ENCODE measurements at regions not wholly inside any gene's neighbourhood (a gene's known extent, or its start where the extent isn't known, plus 50 kb on each side); places are given as distances from the start of the nearest gene placed in this dataset.

DNA sequence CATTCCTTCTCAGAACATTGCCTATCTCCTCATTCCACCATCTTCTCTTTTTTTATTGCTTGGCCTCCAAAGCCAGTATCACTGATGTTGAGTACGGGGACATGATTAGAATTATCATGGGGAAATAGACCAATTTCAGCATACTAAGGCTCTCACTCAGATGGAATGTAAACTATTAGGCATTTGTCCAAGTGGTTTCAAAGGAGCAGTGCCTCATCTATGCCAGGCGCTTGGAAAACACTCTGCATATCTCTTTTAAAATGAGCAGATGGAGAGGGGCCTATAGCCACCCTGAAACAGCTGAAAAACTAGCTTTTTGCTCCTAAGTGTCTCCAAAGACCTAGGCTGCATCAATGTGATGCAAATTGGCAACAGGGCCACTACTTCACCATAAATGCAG, 150.8 kb upstream of the DIPK2B start:
- DNase-seq: no peak

DNA sequence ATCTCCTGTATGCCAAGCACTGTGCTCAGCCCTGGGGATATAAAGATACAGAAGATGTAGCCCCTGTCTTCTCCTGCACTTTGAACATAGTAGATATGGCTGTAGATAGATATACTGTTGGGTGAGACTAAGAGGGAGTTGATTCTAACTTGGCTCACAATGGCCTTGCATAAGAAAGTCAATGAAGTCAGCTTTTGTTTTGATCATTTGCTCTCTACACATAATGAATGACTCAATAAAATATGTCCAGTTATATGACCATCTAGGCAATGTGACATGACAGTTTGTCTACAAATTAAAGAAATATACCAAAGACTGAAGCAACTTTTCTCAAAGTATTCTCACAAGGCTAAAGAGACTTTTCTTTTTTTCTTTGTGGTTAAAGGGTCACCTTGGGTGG, 147.6 kb upstream of the DIPK2B start:
- DNase-seq: no peak

DNA sequence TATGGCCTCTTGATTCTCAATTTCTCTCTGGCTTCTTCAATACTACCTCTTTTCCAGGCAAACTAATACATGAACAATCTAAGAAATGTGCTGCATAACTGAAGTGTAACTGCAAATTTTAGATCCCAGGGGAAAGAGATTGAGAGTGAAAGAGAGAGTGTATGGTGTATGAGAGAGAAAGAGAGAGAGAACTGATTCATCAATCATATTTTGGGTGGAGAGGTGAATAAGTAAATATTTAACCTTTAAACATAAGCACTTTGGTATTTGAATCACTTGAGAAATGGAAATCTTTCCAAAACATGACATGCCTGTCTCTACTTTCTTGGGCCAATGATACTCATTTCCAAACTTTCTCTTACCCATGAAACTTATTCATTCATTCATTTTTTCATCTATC, 147.2 kb upstream of the DIPK2B start:
- no peak for DNase-seq

- no peak for DNase-seq
Observed at GRCh38 chrX:45344594-45344993, 143.9 kb upstream of the DIPK2B start.

DNA sequence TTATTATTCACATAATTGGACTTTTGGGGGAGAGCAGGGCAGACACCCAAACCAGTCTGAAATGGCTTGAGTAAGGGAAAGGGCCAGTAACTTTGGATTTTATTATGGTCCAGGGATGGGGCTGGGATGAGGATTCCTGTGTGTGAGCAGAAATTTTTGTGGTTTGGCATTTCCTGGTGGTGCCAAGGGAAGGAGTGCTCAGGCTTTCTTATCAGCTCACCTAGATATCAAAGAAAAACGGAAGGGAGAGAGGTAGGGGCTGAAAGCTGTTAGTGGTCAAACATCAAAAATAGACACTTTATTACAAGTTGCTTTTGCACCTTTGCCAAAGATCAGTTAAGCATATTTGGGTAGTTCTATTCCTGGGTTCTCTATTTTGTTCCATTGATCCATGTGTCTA, 128.5 kb upstream of the DIPK2B start:
- no peak for DNase-seq

- no peak for DNase-seq
Observed at GRCh38 chrX:45324941-45325340, 124.3 kb upstream of the DIPK2B start.

DNA sequence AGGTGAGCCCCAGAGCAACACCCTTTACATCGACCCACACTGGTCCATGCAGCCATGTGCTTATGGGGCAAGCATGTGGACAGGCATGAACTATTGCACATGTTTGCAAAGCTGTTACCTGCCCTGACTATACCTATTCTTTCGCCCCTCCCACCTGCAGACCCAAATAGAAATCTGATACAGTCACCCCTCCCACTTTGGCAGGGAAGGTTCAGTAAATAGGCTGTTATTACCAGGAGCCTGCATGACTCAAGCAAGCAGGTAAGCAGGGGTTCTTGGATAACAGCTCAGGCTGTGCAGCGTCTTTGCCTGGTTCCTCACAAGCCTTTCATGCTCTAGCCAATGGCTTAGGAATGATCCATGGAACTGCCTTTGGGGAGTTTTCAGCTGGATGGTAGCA, 122.7 kb upstream of the DIPK2B start:
- no peak for DNase-seq

GRCh38 chrX:45322820-45323219, 122.1 kb upstream of the DIPK2B start:
- no peak for DNase-seq

DNA sequence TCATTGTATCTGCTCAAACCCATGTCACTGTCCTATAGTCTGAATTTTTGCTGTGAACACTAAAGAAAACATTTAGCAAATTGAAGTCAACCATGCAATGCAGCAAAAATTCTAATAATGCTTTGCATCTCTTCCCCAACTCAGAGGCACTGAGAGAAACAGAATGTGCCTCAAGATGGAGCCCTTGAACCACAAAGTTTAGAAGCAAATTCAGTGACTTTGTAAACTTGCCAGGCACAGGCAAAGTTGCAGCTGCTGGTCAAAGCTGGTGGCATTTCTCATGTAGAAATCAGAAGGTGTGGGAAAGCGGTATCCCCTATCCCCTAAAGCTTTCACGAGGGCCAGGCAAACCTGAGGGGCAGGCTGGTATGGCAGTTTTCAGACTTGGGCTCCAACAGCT, 121.7 kb upstream of the DIPK2B start:
- DNase-seq: peak; percentile 54

DNA sequence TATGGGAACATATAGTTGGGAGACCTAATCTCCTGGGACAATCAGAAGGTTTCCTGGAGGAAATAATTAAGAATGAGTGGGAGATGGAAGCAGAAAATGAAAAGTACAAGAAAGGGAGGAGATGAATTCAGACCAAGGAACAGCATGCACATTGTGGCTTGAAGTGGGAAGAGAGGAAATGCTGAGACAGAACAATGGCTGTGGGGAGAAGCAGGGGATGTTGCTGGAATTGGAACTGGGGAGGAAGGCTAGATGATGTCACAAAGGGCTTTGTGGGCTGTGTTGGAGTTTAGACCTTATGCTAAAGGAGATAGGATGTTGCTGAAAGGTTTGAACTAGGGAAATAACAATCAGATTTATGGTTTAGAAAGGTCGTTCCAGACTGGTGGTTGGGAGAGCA, 119.5 kb upstream of the DIPK2B start:
- DNase-seq: no peak

GRCh38 chrX:45309801-45310200, 109.1 kb upstream of the DIPK2B start:
- no peak for DNase-seq

DNA sequence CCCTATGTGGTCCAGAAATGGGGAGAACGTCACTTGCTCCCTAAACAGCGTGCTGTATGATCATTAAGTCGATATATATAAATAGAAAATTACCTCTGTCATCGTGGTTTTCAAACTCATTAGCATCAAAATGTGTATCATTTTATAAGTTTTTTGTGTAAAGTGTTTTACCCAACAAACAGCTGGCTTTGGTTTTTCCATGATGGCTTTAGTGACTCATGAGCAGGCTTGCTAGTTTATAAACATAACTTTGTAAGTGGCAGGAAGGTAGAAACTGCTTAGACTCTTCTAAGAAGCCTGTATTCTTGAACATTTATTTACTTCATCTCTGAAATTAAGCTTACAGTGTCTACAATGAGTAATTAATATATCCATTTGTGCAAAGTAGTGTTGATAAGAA, 108.4 kb upstream of the DIPK2B start:
- no peak for DNase-seq

GRCh38 chrX:45306794-45307193, 106.1 kb upstream of the DIPK2B start:
- no peak for DNase-seq

DNA sequence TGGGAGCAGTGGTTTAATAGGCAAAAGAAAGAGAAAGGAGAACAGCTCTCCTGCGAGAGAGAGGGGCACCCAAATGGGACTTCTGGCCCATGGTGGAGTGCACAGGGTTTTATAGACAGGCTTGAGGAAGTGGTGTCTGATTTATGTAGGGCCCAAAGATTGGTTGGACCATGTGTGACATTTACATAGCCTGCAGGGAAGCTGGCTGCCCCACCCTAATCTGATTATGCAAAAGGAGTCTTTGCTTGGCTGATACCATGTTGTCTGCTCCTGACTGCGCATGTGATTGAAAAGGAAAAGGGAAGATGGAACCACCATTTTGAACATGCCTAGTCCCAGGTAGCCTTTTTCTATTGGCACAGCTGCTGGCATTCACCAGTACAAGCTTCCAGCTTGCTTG, 100.0 kb upstream of the DIPK2B start:
- peak; percentile 14 for DNase-seq

GRCh38 chrX:45295259-45295986, 94.7 kb upstream of the DIPK2B start:
- DNase-seq: peak; percentile 1

DNA sequence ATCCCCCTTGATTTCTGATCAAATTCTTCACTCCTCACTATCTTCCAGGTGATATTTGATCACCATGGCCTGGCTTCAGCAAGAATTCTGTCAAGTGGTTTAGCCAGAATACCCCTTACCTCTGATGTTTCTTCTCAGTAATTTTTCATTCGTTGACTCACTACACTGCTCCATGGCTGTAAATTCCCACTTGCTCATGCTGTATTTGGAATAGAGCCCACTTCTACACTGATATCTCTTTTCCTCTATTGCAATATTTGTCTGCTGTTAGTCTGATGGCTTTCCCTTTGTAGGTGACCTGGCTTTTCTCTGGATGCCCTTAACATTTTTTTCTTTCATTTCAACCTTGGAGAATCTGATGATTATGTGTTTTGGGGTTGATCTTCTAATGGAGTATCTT, 73.9 kb upstream of the DIPK2B start:
- no peak for DNase-seq

DNA sequence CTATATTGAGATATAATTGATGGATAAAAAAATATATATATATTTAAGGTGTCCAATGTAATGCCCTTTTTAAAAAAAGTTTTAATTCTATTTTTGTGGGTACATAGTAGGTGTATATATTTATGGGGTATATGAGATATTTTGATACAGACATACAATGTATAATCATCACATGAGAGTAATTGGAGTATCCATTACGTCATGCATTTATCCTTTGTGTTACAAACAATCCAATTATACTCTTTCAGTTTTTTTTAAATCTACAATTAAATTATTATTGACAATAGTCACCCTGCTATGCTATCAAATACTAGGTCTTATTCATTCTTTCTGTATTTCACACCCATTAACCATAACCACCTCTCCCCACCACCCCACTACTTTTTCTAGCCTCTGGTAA, 66.3 kb upstream of the DIPK2B start:
- DNase-seq: no peak

- no peak for DNase-seq
Observed at GRCh38 chrX:45266456-45266855, 65.8 kb upstream of the DIPK2B start.

DNA sequence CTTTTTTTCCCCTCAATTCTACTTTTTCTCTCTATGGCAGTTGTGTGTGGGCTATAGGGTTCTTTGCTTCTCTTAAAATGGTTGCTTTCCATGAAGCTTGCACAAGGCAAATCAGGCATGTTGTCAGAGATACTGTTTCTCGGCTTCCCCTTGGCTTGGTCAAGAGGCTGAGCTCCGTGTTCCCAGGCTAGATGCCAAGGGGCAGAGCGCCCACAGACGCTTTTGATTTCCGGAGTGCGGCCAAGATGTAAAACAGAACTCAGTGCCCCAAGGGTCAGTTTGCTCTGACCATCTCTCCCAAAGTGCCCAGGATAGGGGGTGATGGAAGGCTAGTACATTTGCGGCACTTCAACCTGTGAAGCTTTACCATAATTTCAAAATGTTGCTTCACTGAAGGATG, 64.2 kb upstream of the DIPK2B start:
- DNase-seq: no peak

DNA sequence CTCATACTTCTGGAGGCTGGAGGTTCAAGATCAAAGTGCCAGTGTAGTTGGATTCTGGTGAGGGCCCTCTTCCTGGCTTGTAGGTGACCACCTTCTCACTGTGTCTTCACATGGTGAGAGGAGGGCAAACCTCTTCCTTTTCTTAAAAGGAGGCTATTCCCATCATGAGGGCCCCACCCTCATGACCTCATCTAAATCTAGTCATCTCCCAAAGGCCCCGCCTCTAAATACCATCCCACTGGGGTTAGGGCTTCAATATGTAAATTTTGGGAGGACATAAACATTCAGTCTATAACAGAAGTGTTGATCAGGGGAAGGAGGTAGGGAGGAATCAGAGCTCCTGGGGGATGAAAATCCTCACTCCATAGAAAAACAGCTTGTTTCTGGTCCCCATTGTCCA, 60.8 kb upstream of the DIPK2B start:
- DNase-seq: no peak

- DNase-seq: no peak
Observed at GRCh38 chrX:45261005-45261404, 60.3 kb upstream of the DIPK2B start.

- DNase-seq: no peak
Observed at GRCh38 chrX:45258731-45259402, 58.2 kb upstream of the DIPK2B start.
